ENCODE measurements at regions not wholly inside any gene's neighbourhood (a gene's known extent, or its start where the extent isn't known, plus 50 kb on each side); places are given as distances from the start of the nearest gene placed in this dataset.

DNA sequence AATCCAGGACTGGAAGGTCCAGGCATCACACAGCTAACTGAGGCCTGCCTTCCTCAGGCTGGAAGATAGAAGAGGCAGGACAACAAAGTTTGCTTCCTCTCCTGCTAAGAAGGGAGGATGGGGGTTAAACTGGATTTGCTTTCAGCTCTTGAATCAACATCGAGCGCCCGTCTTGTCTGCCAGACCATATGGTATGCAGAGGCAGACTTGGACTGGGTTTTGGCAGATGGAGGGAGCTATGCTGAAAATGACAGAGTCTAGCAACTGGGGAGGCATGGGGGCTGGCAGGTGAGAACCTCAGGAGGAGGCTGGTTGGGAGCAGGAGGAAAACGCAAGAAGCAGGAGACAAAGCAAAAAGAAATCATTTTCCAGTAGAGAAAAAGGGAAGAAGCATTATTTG lies 289.5 kb upstream of the IL12B start:
- CTCF ChIA-PET = no interaction called here
- DNase-seq (ENCODE audit: low read depth, low spot score) (no peak), ATAC-seq (no peak), FAIRE-seq (no peak)
- Histone ChIP-seq H2AFZ (ENCODE audit: control insufficient read depth, low read depth, low read length) (no peak overlapping the region), H3K4me2 (ENCODE audit: control insufficient read depth, insufficient read depth) (no peak overlapping the region), H3K79me2 (ENCODE audit: control insufficient read depth, insufficient read depth, low read length) (no peaks in the 10 kb centered on the region), H3K27me3 (replicated peaks in 1 of 2; ENCODE audit: control insufficient read depth in 2 of 2, insufficient read depth in 2 of 2, low read length in 1 of 2) (no peaks in the 10 kb centered on the region), H4K20me1 (ENCODE audit: control insufficient read depth, insufficient read depth) (no peaks in the 10 kb centered on the region), H3K4me3 (no peak overlapping the region), H3K4me1 (ENCODE audit: control insufficient read depth, insufficient read depth, low read length) (no peaks in the 10 kb centered on the region), H3K36me3 (ENCODE audit: control insufficient read depth in 2 of 2, insufficient read depth in 2 of 2, low read length in 1 of 2) (no peaks in the 10 kb centered on the region), H3K9me3 (replicated peaks; ENCODE audit: control insufficient read depth, insufficient read depth, low read length) (no peaks in the 10 kb centered on the region; the same call in 2 of the 3 replicates), H3K9ac (ENCODE audit: control insufficient read depth, insufficient read depth, low read length) (no peak overlapping the region), H3K27ac (ENCODE audit: control insufficient read depth, insufficient read depth) (no peak overlapping the region)
- TF ChIP-seq CHD2 (IDR thresholded peaks at IDR 0.05; ENCODE audit: borderline replicate concordance, low read depth, low read length) (no peak), ESRRA (IDR thresholded peaks at IDR 0.05; ENCODE audit: low read length) (no peak), JUNB (IDR thresholded peaks at IDR 0.05) (no peak), MEF2A (IDR thresholded peaks at IDR 0.05; ENCODE audit: insufficient read depth, low read depth, low read length) (no peak)
- BruUV-seq (replicated peaks) = no TSS peak
- intact Hi-C loops (cut with micrococcal nuclease; ENCODE audit: unreplicated experiment) (no loop called here), in situ Hi-C loops (cut with MboI) (no loop called here)
- WGBS (ENCODE audit: insufficient coverage, insufficient replicate concordance, low lambda C conversion rate, missing lambda C conversion rate) = 43% methylated on average over 4 of the region's 4 CpGs
- POLR2A ChIA-PET = no interaction called here
- SMC1A ChIA-PET (ENCODE audit: uncharacterized antibody, unreplicated experiment) = interaction anchor here (0.7 kb wide), 1 partner anchor 32 kb away, joined by 3 read pairs; no protein-coding TSS in a partner anchor
- RAD21 ChIA-PET (ENCODE audit: unreplicated experiment) = no interaction called here

DNA sequence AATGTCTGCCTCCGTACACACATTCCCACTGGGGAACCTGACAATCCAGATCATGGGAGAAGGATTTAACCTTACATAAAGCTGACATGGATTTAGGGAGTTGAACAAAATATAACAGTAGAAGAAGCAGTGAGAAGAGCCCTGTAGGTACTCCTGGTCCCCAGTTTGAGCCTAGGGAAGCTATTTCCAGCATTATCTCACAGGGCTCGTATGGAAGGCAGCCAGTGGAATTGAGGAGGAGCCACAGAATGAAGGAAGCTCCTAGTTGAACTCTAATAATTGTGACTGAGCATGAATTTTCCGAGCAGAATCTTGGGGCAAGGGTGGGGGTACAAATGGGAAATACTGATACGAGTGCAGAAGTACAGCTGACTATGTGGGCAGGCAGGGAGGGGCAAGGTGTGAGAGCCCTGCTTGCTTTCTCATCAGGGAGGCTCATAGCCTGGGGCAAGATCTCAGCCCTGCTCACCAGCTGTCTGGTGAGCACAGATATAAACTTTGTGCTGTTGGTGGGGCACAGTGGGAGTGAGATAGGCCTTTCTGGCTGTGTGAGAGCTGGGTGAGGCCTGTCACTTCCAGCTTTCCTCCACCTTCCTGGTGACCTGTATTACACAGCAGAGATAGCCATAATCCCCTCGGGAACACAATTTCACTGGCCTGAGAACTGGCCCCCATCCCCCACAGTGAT lies 290.7 kb upstream of the IL12B start:
- CTCF ChIA-PET = no interaction called here
- H4K20me1 ChIP-seq (ENCODE audit: control insufficient read depth, insufficient read depth) = no peaks in the 10 kb centered on the region
- in situ Hi-C loops (cut with MboI) (no loop called here), intact Hi-C loops (cut with micrococcal nuclease; ENCODE audit: unreplicated experiment) (no loop called here)
- no peaks in the 10 kb centered on the region for H3K27me3 ChIP-seq (replicated peaks in 1 of 2; ENCODE audit: control insufficient read depth in 2 of 2, insufficient read depth in 2 of 2, low read length in 1 of 2)
- BruUV-seq (replicated peaks) = no TSS peak
- DNase-seq (ENCODE audit: low read depth, low spot score) (no peak), FAIRE-seq (no peak), ATAC-seq (no peak)
- no peaks in the 10 kb centered on the region; the same call in 2 of the 3 replicates for H3K9me3 ChIP-seq (replicated peaks; ENCODE audit: control insufficient read depth, insufficient read depth, low read length)
- H3K27ac ChIP-seq (ENCODE audit: control insufficient read depth, insufficient read depth) = no peak overlapping the region
- SMC1A ChIA-PET (ENCODE audit: uncharacterized antibody, unreplicated experiment) = no interaction called here
- H3K79me2 ChIP-seq (ENCODE audit: control insufficient read depth, insufficient read depth, low read length) = no peaks in the 10 kb centered on the region
- 26% methylated on average over 5 of the region's 5 CpGs for WGBS (ENCODE audit: insufficient coverage, insufficient replicate concordance, low lambda C conversion rate, missing lambda C conversion rate)
- H3K4me1 ChIP-seq (ENCODE audit: control insufficient read depth, insufficient read depth, low read length) = no peaks in the 10 kb centered on the region
- H3K9ac ChIP-seq (ENCODE audit: control insufficient read depth, insufficient read depth, low read length) = no peak overlapping the region
- POLR2A ChIA-PET = no interaction called here
- RAD21 ChIA-PET (ENCODE audit: unreplicated experiment) = no interaction called here
- H2AFZ ChIP-seq (ENCODE audit: control insufficient read depth, low read depth, low read length) = no peak overlapping the region
- H3K4me2 ChIP-seq (ENCODE audit: control insufficient read depth, insufficient read depth) = no peak overlapping the region
- no peak overlapping the region for H3K4me3 ChIP-seq
- no peaks in the 10 kb centered on the region for H3K36me3 ChIP-seq (ENCODE audit: control insufficient read depth in 2 of 2, insufficient read depth in 2 of 2, low read length in 1 of 2)
- TF ChIP-seq, protein P1, sequence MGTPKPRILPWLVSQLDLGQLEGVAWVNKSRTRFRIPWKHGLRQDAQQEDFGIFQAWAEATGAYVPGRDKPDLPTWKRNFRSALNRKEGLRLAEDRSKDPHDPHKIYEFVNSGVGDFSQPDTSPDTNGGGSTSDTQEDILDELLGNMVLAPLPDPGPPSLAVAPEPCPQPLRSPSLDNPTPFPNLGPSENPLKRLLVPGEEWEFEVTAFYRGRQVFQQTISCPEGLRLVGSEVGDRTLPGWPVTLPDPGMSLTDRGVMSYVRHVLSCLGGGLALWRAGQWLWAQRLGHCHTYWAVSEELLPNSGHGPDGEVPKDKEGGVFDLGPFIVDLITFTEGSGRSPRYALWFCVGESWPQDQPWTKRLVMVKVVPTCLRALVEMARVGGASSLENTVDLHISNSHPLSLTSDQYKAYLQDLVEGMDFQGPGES (IDR thresholded peaks at IDR 0.05) = no peak
- TF ChIP-seq, protein P2, sequence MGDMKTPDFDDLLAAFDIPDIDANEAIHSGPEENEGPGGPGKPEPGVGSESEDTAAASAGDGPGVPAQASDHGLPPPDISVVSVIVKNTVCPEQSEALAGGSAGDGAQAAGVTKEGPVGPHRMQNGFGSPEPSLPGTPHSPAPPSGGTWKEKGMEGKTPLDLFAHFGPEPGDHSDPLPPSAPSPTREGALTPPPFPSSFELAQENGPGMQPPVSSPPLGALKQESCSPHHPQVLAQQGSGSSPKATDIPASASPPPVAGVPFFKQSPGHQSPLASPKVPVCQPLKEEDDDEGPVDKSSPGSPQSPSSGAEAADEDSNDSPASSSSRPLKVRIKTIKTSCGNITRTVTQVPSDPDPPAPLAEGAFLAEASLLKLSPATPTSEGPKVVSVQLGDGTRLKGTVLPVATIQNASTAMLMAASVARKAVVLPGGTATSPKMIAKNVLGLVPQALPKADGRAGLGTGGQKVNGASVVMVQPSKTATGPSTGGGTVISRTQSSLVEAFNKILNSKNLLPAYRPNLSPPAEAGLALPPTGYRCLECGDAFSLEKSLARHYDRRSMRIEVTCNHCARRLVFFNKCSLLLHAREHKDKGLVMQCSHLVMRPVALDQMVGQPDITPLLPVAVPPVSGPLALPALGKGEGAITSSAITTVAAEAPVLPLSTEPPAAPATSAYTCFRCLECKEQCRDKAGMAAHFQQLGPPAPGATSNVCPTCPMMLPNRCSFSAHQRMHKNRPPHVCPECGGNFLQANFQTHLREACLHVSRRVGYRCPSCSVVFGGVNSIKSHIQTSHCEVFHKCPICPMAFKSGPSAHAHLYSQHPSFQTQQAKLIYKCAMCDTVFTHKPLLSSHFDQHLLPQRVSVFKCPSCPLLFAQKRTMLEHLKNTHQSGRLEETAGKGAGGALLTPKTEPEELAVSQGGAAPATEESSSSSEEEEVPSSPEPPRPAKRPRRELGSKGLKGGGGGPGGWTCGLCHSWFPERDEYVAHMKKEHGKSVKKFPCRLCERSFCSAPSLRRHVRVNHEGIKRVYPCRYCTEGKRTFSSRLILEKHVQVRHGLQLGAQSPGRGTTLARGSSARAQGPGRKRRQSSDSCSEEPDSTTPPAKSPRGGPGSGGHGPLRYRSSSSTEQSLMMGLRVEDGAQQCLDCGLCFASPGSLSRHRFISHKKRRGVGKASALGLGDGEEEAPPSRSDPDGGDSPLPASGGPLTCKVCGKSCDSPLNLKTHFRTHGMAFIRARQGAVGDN (IDR thresholded peaks at IDR 0.05) = no peak
- TF ChIP-seq, protein P3, sequence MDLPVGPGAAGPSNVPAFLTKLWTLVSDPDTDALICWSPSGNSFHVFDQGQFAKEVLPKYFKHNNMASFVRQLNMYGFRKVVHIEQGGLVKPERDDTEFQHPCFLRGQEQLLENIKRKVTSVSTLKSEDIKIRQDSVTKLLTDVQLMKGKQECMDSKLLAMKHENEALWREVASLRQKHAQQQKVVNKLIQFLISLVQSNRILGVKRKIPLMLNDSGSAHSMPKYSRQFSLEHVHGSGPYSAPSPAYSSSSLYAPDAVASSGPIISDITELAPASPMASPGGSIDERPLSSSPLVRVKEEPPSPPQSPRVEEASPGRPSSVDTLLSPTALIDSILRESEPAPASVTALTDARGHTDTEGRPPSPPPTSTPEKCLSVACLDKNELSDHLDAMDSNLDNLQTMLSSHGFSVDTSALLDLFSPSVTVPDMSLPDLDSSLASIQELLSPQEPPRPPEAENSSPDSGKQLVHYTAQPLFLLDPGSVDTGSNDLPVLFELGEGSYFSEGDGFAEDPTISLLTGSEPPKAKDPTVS (IDR thresholded peaks at IDR 0.05; ENCODE audit: low read depth, low read length) = no peak
- TF ChIP-seq NBN (IDR thresholded peaks at IDR 0.05) (no peak), ZNF24 (IDR thresholded peaks at IDR 0.05) (no peak), ZZZ3 (IDR thresholded peaks at IDR 0.05; ENCODE audit: control insufficient read depth, insufficient read length, low read depth) (no peak), GABPA (IDR thresholded peaks at IDR 0.05; ENCODE audit: low read depth) (no peak)

Measured in GM12878 (cell line).